Adipocyte (in vitro differentiated cells): ENCODE measurements at regions not wholly inside any gene's neighbourhood (a gene's known extent, or its start where the extent isn't known, plus 50 kb on each side); places are given as distances from the start of the nearest gene placed in this dataset.
"Not testable (repeated sequence)": the region's sequence is repeated elsewhere in the genome, so short reads cannot be mapped to it uniquely, and the experiment has no call there.

Source experiments
- DNase-seq: peaks from one replicate; pipeline ENCODE4 v3.0.0-alpha.2; 2015; ENCODE audit warnings: low read depth
- H3K27me3 ChIP-seq: replicated peaks from 2 replicates; pipeline ENCODE4 v1.7.0; 2013; ENCODE audit warnings: mild to moderate bottlenecking, low read length, moderate library complexity; ENCODE audit not compliant: control insufficient read depth, insufficient read depth
- H3K36me3 ChIP-seq: 2 replicates; pipeline ENCODE4 v1.7.0; 2013; ENCODE audit warnings: low read length, mild to moderate bottlenecking, moderate library complexity; ENCODE audit not compliant: control insufficient read depth, insufficient read depth, severe bottlenecking
- H3K4me1 ChIP-seq: 2 replicates; pipeline ENCODE4 v1.7.0; 2013; ENCODE audit warnings: mild to moderate bottlenecking, low read length, moderate library complexity; ENCODE audit not compliant: control insufficient read depth, insufficient read depth
- H3K4me3 ChIP-seq: 2 replicates; pipeline ENCODE4 v1.7.0; 2013; ENCODE audit warnings: mild to moderate bottlenecking, low read length, moderate library complexity
- H3K9ac ChIP-seq: 2 replicates; pipeline ENCODE4 v1.7.0; 2013; ENCODE audit warnings: mild to moderate bottlenecking, low read length, moderate library complexity
- H3K9me3 ChIP-seq: 2 replicates; pipeline ENCODE4 v1.7.0; 2013; ENCODE audit warnings: mild to moderate bottlenecking, low read length, moderate library complexity; ENCODE audit not compliant: control insufficient read depth

- H3K9me3 ChIP-seq = no peaks in the 10 kb centered on the region
- no peak overlapping the region for H3K9ac ChIP-seq
- H3K4me1 ChIP-seq = peaks cover 34% of the 10 kb centered on the region
- H3K4me3 ChIP-seq = no peak overlapping the region
- H3K27me3 ChIP-seq = no peaks in the 10 kb centered on the region
- DNase-seq = no peak
- no peaks in the 10 kb centered on the region for H3K36me3 ChIP-seq
These were observed 182.1 kb downstream of the HS3ST3A1 start for GRCh38 chr17:13419676-13420075.

- peaks cover 34% of the 10 kb centered on the region for H3K4me1 ChIP-seq
- no peaks in the 10 kb centered on the region for H3K36me3 ChIP-seq
- no peak overlapping the region for H3K4me3 ChIP-seq
- DNase-seq = no peak
- H3K9me3 ChIP-seq = no peaks in the 10 kb centered on the region
- no peak overlapping the region for H3K9ac ChIP-seq
- no peaks in the 10 kb centered on the region for H3K27me3 ChIP-seq
These were observed 182.8 kb downstream of the HS3ST3A1 start for GRCh38 chr17:13418891-13419290.

- DNase-seq = no peak
- Histone ChIP-seq H3K4me3 (no peak overlapping the region), H3K9me3 (no peaks in the 10 kb centered on the region), H3K9ac (no peak overlapping the region), H3K36me3 (no peaks in the 10 kb centered on the region), H3K27me3 (no peaks in the 10 kb centered on the region), H3K4me1 (peaks cover 34% of the 10 kb centered on the region)
These were observed 184.3 kb downstream of the HS3ST3A1 start for GRCh38 chr17:13417381-13417950.

- Histone ChIP-seq H3K36me3 (no peaks in the 10 kb centered on the region), H3K9me3 (no peaks in the 10 kb centered on the region), H3K27me3 (no peaks in the 10 kb centered on the region), H3K9ac (no peak overlapping the region), H3K4me3 (no peak overlapping the region), H3K4me1 (peaks cover 34% of the 10 kb centered on the region)
- DNase-seq = no peak
These were observed 184.9 kb downstream of the HS3ST3A1 start for GRCh38 chr17:13416748-13417363.

GRCh38 chr17:13415871-13416416 lies 185.8 kb downstream of the HS3ST3A1 start:
- Histone ChIP-seq H3K4me1 (peaks cover 32% of the 10 kb centered on the region), H3K9me3 (no peaks in the 10 kb centered on the region), H3K27me3 (no peaks in the 10 kb centered on the region), H3K9ac (no peak overlapping the region), H3K36me3 (no peaks in the 10 kb centered on the region), H3K4me3 (no peak overlapping the region)
- peak; percentile 51 for DNase-seq

- H3K4me3 ChIP-seq, H3K9ac ChIP-seq, DNase-seq: not testable (repeated sequence)
These were observed 186.5 kb downstream of the HS3ST3A1 start for GRCh38 chr17:13415200-13415599.

GRCh38 chr17:13413001-13413400 lies 188.7 kb downstream of the HS3ST3A1 start:
- no peak overlapping the region for H3K9ac ChIP-seq
- H3K36me3 ChIP-seq = no peaks in the 10 kb centered on the region
- peaks cover 36% of the 10 kb centered on the region for H3K4me1 ChIP-seq
- no peaks in the 10 kb centered on the region for H3K9me3 ChIP-seq
- no peak overlapping the region for H3K4me3 ChIP-seq
- no peaks in the 10 kb centered on the region for H3K27me3 ChIP-seq
- DNase-seq = no peak

More at GRCh38 chr17:13415200-13415599, 186.5 kb downstream of the HS3ST3A1 start:
- H3K4me1 ChIP-seq = peaks cover 32% of the 10 kb centered on the region
- H3K27me3 ChIP-seq, H3K36me3 ChIP-seq, H3K9me3 ChIP-seq: not testable (repeated sequence)

- DNase-seq = peak; percentile 44
- H3K36me3 ChIP-seq = no peaks in the 10 kb centered on the region
- H3K9me3 ChIP-seq = no peaks in the 10 kb centered on the region
- H3K4me3 ChIP-seq = no peak overlapping the region
- no peak overlapping the region for H3K9ac ChIP-seq
- H3K4me1 ChIP-seq = peaks cover 25% of the 10 kb centered on the region
- H3K27me3 ChIP-seq = no peaks in the 10 kb centered on the region
These were observed 190.9 kb downstream of the HS3ST3A1 start for GRCh38 chr17:13410874-13411273.

- Histone ChIP-seq H3K9me3 (no peaks in the 10 kb centered on the region), H3K4me3 (no peak overlapping the region), H3K27me3 (no peaks in the 10 kb centered on the region), H3K9ac (no peak overlapping the region), H3K4me1 (peaks cover 24% of the 10 kb centered on the region), H3K36me3 (no peaks in the 10 kb centered on the region)
- DNase-seq = no peak
These were observed 191.5 kb downstream of the HS3ST3A1 start for GRCh38 chr17:13410214-13410613.

GRCh38 chr17:13409455-13409854 lies 192.3 kb downstream of the HS3ST3A1 start:
- H3K27me3 ChIP-seq = no peaks in the 10 kb centered on the region
- no peaks in the 10 kb centered on the region for H3K36me3 ChIP-seq
- no peak for DNase-seq
- peaks cover 24% of the 10 kb centered on the region for H3K4me1 ChIP-seq
- H3K9ac ChIP-seq = no peak overlapping the region
- no peak overlapping the region for H3K4me3 ChIP-seq
- no peaks in the 10 kb centered on the region for H3K9me3 ChIP-seq

GRCh38 chr17:13407381-13407780 lies 194.3 kb downstream of the HS3ST3A1 start:
- peaks cover 24% of the 10 kb centered on the region for H3K4me1 ChIP-seq
- no peak for DNase-seq
- no peaks in the 10 kb centered on the region for H3K36me3 ChIP-seq
- no peak overlapping the region for H3K4me3 ChIP-seq
- no peak overlapping the region for H3K9ac ChIP-seq
- H3K9me3 ChIP-seq = no peaks in the 10 kb centered on the region
- no peaks in the 10 kb centered on the region for H3K27me3 ChIP-seq
